ENCODE measurements at regions not wholly inside any gene's neighbourhood (a gene's known extent, or its start where the extent isn't known, plus 50 kb on each side); places are given as distances from the start of the nearest gene placed in this dataset.

DNA sequence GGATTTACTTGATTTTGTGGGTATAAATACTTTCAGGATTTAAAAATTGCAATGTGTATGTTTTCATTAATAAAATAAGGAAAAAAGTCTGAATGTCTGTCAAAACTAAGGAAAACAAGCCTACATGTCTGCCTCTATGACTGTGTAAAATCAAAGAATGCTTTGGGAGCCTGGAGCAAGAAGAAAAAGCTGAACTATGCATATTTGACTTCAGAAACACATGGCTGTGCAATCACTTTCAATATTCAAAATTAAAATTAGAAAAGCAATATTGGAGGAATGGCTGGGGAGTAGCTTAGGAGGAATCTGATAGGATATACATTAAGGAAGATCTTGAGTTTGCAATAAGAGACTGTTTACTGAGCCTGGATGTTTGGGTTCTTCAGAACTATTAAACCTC is 147.1 kb downstream of the ADAM29 start:
- no peak overlapping the region for H3K9ac ChIP-seq (ENCODE audit: low read length)
- no peaks in the 10 kb centered on the region for H3K9me2 ChIP-seq (ENCODE audit: insufficient read depth)
- DNase-seq (ENCODE audit: low read depth, low spot score) (no peak), ATAC-seq (no peak)
- no peak overlapping the region for H3K4me3 ChIP-seq (replicated peaks in 1 of 2; ENCODE audit: low read depth in 1 of 2, low read length in 2 of 2)
- no peaks in the 10 kb centered on the region for H4K20me1 ChIP-seq (ENCODE audit: insufficient read depth)
- intact Hi-C loops (cut with micrococcal nuclease), result no loop called here
- no peak for TF ChIP-seq POLR2AphosphoS5 (IDR thresholded peaks at IDR 0.05; ENCODE audit: low read depth, low read length)
- TF ChIP-seq TCF7L2 (IDR thresholded peaks at IDR 0.05; ENCODE audit: borderline replicate concordance, extremely low read depth, insufficient read depth, insufficient read length), result no peak
- TF ChIP-seq JUND (IDR thresholded peaks at IDR 0.05), result no peak
- no peak for TF ChIP-seq SRF (IDR thresholded peaks at IDR 0.05; ENCODE audit: low read depth)
- TF ChIP-seq, protein P1, sequence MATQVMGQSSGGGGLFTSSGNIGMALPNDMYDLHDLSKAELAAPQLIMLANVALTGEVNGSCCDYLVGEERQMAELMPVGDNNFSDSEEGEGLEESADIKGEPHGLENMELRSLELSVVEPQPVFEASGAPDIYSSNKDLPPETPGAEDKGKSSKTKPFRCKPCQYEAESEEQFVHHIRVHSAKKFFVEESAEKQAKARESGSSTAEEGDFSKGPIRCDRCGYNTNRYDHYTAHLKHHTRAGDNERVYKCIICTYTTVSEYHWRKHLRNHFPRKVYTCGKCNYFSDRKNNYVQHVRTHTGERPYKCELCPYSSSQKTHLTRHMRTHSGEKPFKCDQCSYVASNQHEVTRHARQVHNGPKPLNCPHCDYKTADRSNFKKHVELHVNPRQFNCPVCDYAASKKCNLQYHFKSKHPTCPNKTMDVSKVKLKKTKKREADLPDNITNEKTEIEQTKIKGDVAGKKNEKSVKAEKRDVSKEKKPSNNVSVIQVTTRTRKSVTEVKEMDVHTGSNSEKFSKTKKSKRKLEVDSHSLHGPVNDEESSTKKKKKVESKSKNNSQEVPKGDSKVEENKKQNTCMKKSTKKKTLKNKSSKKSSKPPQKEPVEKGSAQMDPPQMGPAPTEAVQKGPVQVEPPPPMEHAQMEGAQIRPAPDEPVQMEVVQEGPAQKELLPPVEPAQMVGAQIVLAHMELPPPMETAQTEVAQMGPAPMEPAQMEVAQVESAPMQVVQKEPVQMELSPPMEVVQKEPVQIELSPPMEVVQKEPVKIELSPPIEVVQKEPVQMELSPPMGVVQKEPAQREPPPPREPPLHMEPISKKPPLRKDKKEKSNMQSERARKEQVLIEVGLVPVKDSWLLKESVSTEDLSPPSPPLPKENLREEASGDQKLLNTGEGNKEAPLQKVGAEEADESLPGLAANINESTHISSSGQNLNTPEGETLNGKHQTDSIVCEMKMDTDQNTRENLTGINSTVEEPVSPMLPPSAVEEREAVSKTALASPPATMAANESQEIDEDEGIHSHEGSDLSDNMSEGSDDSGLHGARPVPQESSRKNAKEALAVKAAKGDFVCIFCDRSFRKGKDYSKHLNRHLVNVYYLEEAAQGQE (IDR thresholded peaks at IDR 0.05; ENCODE audit: low read depth), result no peak
- TF ChIP-seq, protein P2, sequence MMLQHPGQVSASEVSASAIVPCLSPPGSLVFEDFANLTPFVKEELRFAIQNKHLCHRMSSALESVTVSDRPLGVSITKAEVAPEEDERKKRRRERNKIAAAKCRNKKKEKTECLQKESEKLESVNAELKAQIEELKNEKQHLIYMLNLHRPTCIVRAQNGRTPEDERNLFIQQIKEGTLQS (IDR thresholded peaks at IDR 0.05), result no peak
- no peak for TF ChIP-seq SP1 (IDR thresholded peaks at IDR 0.05; ENCODE audit: low read depth)
- no peaks in the 10 kb centered on the region for H3K9me3 ChIP-seq (ENCODE audit: control insufficient read depth in 1 of 2, insufficient read depth in 1 of 2, low read depth in 1 of 2, low read length in 2 of 2)
- no peaks in the 10 kb centered on the region for H3K79me2 ChIP-seq (ENCODE audit: insufficient read depth, low read length)
- no peaks in the 10 kb centered on the region for H3K4me1 ChIP-seq (ENCODE audit: control insufficient read depth in 1 of 2, insufficient read depth in 2 of 2, low read length in 2 of 2)
- ChIA-PET RAD21 (ENCODE audit: low non-redundant PET in 1 of 2, low total read pairs in 2 of 2, uncharacterized antibody in 2 of 2, unreplicated experiment in 2 of 2) (no interaction called here), CTCF (no interaction called here), POLR2A (no interaction called here)
- BruUV-seq (replicated peaks), result no TSS peak
- H3K4me2 ChIP-seq (ENCODE audit: low read length), result no peak overlapping the region
- no peak overlapping the region for H3K27ac ChIP-seq (ENCODE audit: low read depth, low read length)
- no peaks in the 10 kb centered on the region for H3K27me3 ChIP-seq (ENCODE audit: insufficient read depth, low read length)
- H2AFZ ChIP-seq (ENCODE audit: low read depth, low read length, poor library complexity, severe bottlenecking), result no peak overlapping the region
- no peaks in the 10 kb centered on the region for H3K36me3 ChIP-seq (ENCODE audit: control insufficient read depth in 1 of 2, insufficient read depth in 2 of 2, low read length in 2 of 2)
